Neuronal stem cell (in vitro differentiated cells): ENCODE measurements at regions not wholly inside any gene's neighbourhood (a gene's known extent, or its start where the extent isn't known, plus 50 kb on each side); places are given as distances from the start of the nearest gene placed in this dataset.
A peak's percentile ranks its signal among the peaks of the same experiment; 100 is the strongest.

Source experiments
- DNase-seq: peaks from one replicate; pipeline ENCODE4 v3.0.0-alpha.2; 2013; ENCODE audit warnings: low spot score
- H2AFZ ChIP-seq: one replicate; pipeline ENCODE4 v1.6.1; 2013; ENCODE audit warnings: mild to moderate bottlenecking, low read length, inconsistent platforms
- H2AK5ac ChIP-seq: 2 replicates; pipeline ENCODE4 v1.6.1; 2013; ENCODE audit warnings: low read depth, mild to moderate bottlenecking, inconsistent platforms, low read length, moderate library complexity, mixed read lengths
- H2BK120ac ChIP-seq: 2 replicates; pipeline ENCODE4 v1.6.1; 2013; ENCODE audit warnings: low read depth, mild to moderate bottlenecking, inconsistent platforms, low read length, moderate library complexity, mixed read lengths
- H2BK12ac ChIP-seq: one replicate; pipeline ENCODE4 v1.6.1; 2013; ENCODE audit warnings: low read length, inconsistent platforms
- H2BK15ac ChIP-seq: 2 replicates; pipeline ENCODE4 v1.6.1; 2013; ENCODE audit warnings: mild to moderate bottlenecking, low read length, inconsistent platforms, mixed read lengths
- H2BK5ac ChIP-seq: one replicate; pipeline ENCODE4 v1.6.1; 2013; ENCODE audit warnings: inconsistent platforms, mild to moderate bottlenecking, low read length, moderate library complexity
- H3K14ac ChIP-seq: one replicate; pipeline ENCODE4 v1.6.1; 2013; ENCODE audit warnings: low read length, inconsistent platforms
- H3K18ac ChIP-seq: 2 replicates; pipeline ENCODE4 v1.6.1; 2013; ENCODE audit warnings: low read length, inconsistent platforms
- H3K23ac ChIP-seq: 2 replicates; pipeline ENCODE4 v1.6.1; 2013; ENCODE audit warnings: low read depth, mild to moderate bottlenecking, mixed read lengths, low read length, inconsistent platforms; ENCODE audit not compliant: poor library complexity
- H3K27ac ChIP-seq: replicated peaks from 3 replicates; pipeline ENCODE4 v1.5.1; 2013; ENCODE audit warnings: low read length, inconsistent platforms
- H3K27me3 ChIP-seq, 3 experiments: 2 replicates each; pipeline ENCODE4 v1.6.1; 2013; ENCODE audit warnings: low read length in 3 of 3, mild to moderate bottlenecking in 2 of 3, inconsistent platforms in 1 of 3, low read depth in 1 of 3, mixed read lengths in 1 of 3, moderate library complexity in 1 of 3; ENCODE audit not compliant: control insufficient read depth in 3 of 3, insufficient read depth in 3 of 3
- H3K36me3 ChIP-seq, 2 donors: replicated peaks in 1 of 2; 2 replicates each; pipeline ENCODE4 v1.6.1; 2013; ENCODE audit warnings: low read length in 2 of 2; ENCODE audit not compliant: control insufficient read depth in 2 of 2, insufficient read depth in 2 of 2
- H3K4ac ChIP-seq: 2 replicates; pipeline ENCODE4 v1.6.1; 2013; ENCODE audit warnings: inconsistent platforms, mild to moderate bottlenecking, low read length, moderate library complexity
- H3K4me1 ChIP-seq, 2 donors: 1 replicate in 1 of 2; 2 replicates in 1 of 2; pipeline ENCODE4 v1.6.1; 2013; ENCODE audit warnings: low read length in 2 of 2, low read depth in 1 of 2; ENCODE audit not compliant: control insufficient read depth in 2 of 2, insufficient read depth in 1 of 2
- H3K4me2 ChIP-seq: one replicate; pipeline ENCODE4 v1.6.1; 2013; ENCODE audit warnings: mild to moderate bottlenecking, low read length, inconsistent platforms; ENCODE audit not compliant: insufficient read depth, poor library complexity, severe bottlenecking
- H3K4me3 ChIP-seq, 2 donors: 2 replicates each; pipeline ENCODE4 v1.5.1; 2013; ENCODE audit warnings: low read length in 2 of 2, mild to moderate bottlenecking in 2 of 2, inconsistent platforms in 1 of 2, moderate library complexity in 1 of 2
- H3K79me1 ChIP-seq: one replicate; pipeline ENCODE4 v1.6.1; 2013; ENCODE audit warnings: low read depth, mild to moderate bottlenecking, inconsistent platforms, low read length, moderate library complexity
- H3K9ac ChIP-seq: one replicate; pipeline ENCODE4 v1.6.1; 2013; ENCODE audit warnings: mild to moderate bottlenecking, low read depth, low read length, inconsistent platforms; ENCODE audit not compliant: poor library complexity
- H3K9me3 ChIP-seq, 2 donors: replicated peaks in 1 of 2; 2 replicates each; pipeline versions ENCODE3 to v1.6.1; 2013; ENCODE audit warnings: low read length in 2 of 2, mild to moderate bottlenecking in 2 of 2, inconsistent platforms in 1 of 2, low read depth in 1 of 2, mixed read lengths in 1 of 2, moderate library complexity in 1 of 2; ENCODE audit not compliant: control insufficient read depth in 2 of 2, insufficient read depth in 1 of 2
- H4K8ac ChIP-seq: one replicate; pipeline ENCODE4 v1.6.1; 2013; ENCODE audit warnings: low read depth, mild to moderate bottlenecking, inconsistent platforms, low read length, moderate library complexity
- H4K91ac ChIP-seq: one replicate; pipeline ENCODE4 v1.6.1; 2013; ENCODE audit warnings: low read length, low read depth, mild to moderate bottlenecking, inconsistent platforms; ENCODE audit not compliant: poor library complexity
- WGBS, 2 donors: extraction: QIAGEN DNeasy Blood & Tissue Kit; methylation state at CpG; one replicate each; pipeline ENCODE4 v1.1.7; 2013; ENCODE audit warnings: missing lambda C conversion rate in 2 of 2, mixed read lengths in 1 of 2; ENCODE audit not compliant: insufficient read length in 2 of 2, insufficient replicate concordance in 1 of 2; ENCODE audit errors: extremely low coverage in 2 of 2; 5-methylcytosine and 5-hydroxymethylcytosine counted together

GRCh38 chrX:155778844-155779553 is 102.1 kb upstream of the VAMP7 start:
- Histone ChIP-seq H3K4me3 (no peak overlapping the region), H3K79me1 (no peaks in the 10 kb centered on the region), H4K8ac (no peak overlapping the region), H3K27me3 (no peaks in the 10 kb centered on the region), H3K14ac (no peak overlapping the region), H2BK120ac (no peak overlapping the region), H3K18ac (no peak overlapping the region), H2BK5ac (no peak overlapping the region), H3K23ac (no peak overlapping the region), H2AFZ (no peak overlapping the region), H2BK12ac (no peak overlapping the region), H2BK15ac (no peak overlapping the region), H3K36me3 (no peaks in the 10 kb centered on the region), H3K4me2 (no peak overlapping the region), H4K91ac (no peak overlapping the region), H3K9me3 (peaks cover 0 to 2% of the 10 kb centered on the region in 2 donors), H3K4me1 (no peaks in the 10 kb centered on the region), H3K9ac (no peak overlapping the region), H3K27ac (no peak overlapping the region), H2AK5ac (no peak overlapping the region), H3K4ac (no peak overlapping the region)
- WGBS, 2 donors: no CpG with 5 or more reads among the region's 5 CpGs
- DNase-seq: no peak

GRCh38 chrX:155774387-155774786 is 106.8 kb upstream of the VAMP7 start:
- Histone ChIP-seq H3K23ac (no peak overlapping the region), H3K79me1 (no peaks in the 10 kb centered on the region), H4K91ac (no peak overlapping the region), H2BK15ac (no peak overlapping the region), H3K4me3 (peak overlapping the region in 1 of 2 donors; percentile 41), H4K8ac (no peak overlapping the region), H3K4me2 (no peak overlapping the region), H2AK5ac (no peak overlapping the region), H3K4me1 (peaks cover 0 to 3% of the 10 kb centered on the region in 2 donors), H3K4ac (no peak overlapping the region), H2BK120ac (no peak overlapping the region), H3K9me3 (peaks cover 0 to 2% of the 10 kb centered on the region in 2 donors), H2BK5ac (no peak overlapping the region), H3K36me3 (no peaks in the 10 kb centered on the region), H2BK12ac (no peak overlapping the region), H3K27ac (no peak overlapping the region), H3K9ac (no peak overlapping the region), H3K18ac (no peak overlapping the region), H2AFZ (no peak overlapping the region), H3K14ac (no peak overlapping the region), H3K27me3 (no peaks in the 10 kb centered on the region)
- DNase-seq: no peak
- whole genome bisulfite sequencing, 2 donors: no CpG with 5 or more reads among the region's 8 CpGs

- Histone ChIP-seq H3K36me3 (no peaks in the 10 kb centered on the region), H3K9me3 (no peaks in the 10 kb centered on the region), H2BK120ac (no peak overlapping the region), H3K4me3 (peak overlapping the region in 1 of 2 donors; percentile 80), H3K9ac (no peak overlapping the region), H3K4ac (no peak overlapping the region), H4K8ac (no peak overlapping the region), H2AFZ (no peak overlapping the region), H3K23ac (no peak overlapping the region), H3K4me1 (peaks cover 3 to 4% of the 10 kb centered on the region in 2 donors), H3K14ac (no peak overlapping the region), H3K27ac (no peak overlapping the region), H2AK5ac (no peak overlapping the region), H2BK5ac (no peak overlapping the region), H2BK12ac (no peak overlapping the region), H3K4me2 (peak overlapping the region; percentile 38), H3K79me1 (no peaks in the 10 kb centered on the region), H3K18ac (no peak overlapping the region), H3K27me3 (peaks cover 0 to 12% (median 0%) of the 10 kb centered on the region in 3 experiments), H4K91ac (no peak overlapping the region), H2BK15ac (no peak overlapping the region)
- DNase-seq: no peak
- no CpG with 5 or more reads among the region's 24 CpGs for WGBS, 2 donors
Observed at GRCh38 chrX:155767876-155768769, 113.0 kb upstream of the VAMP7 start.
